HUES64 (cell line): ENCODE measurements at regions not wholly inside any gene's neighbourhood (a gene's known extent, or its start where the extent isn't known, plus 50 kb on each side); places are given as distances from the start of the nearest gene placed in this dataset.

Source experiments
- H3K27ac ChIP-seq: 2 replicates; pipeline ENCODE4 v1.7.0; 2013; ENCODE audit warnings: low read depth, low read length, inconsistent platforms
- H3K27me3 ChIP-seq: 2 replicates; pipeline ENCODE4 v1.6.1; 2013; ENCODE audit warnings: mild to moderate bottlenecking, low read length; ENCODE audit not compliant: insufficient read depth
- H3K36me3 ChIP-seq: 2 replicates; pipeline ENCODE4 v1.6.1; 2013; ENCODE audit warnings: mild to moderate bottlenecking, low read length; ENCODE audit not compliant: insufficient read depth
- H3K4me1 ChIP-seq: 2 replicates; pipeline ENCODE4 v1.6.1; 2013; ENCODE audit warnings: mild to moderate bottlenecking, low read length, moderate library complexity; ENCODE audit not compliant: insufficient read depth
- H3K4me3 ChIP-seq: 2 replicates; pipeline ENCODE4 v1.5.1; 2013; ENCODE audit warnings: mild to moderate bottlenecking, low read length, moderate library complexity
- H3K9ac ChIP-seq: 2 replicates; pipeline ENCODE4 v1.6.1; 2013; ENCODE audit warnings: mild to moderate bottlenecking, low read depth, low read length
- H3K9me3 ChIP-seq: 2 replicates; pipeline ENCODE4 v1.6.1; 2013; ENCODE audit warnings: low read depth, low read length; ENCODE audit not compliant: insufficient read depth
- WGBS: fragments of 150-250, 120-280 bp; methylation state at CpG from one replicate; pipeline ENCODE4 v1.1.7; 2013; ENCODE audit warnings: missing lambda C conversion rate; 5-methylcytosine and 5-hydroxymethylcytosine counted together

DNA sequence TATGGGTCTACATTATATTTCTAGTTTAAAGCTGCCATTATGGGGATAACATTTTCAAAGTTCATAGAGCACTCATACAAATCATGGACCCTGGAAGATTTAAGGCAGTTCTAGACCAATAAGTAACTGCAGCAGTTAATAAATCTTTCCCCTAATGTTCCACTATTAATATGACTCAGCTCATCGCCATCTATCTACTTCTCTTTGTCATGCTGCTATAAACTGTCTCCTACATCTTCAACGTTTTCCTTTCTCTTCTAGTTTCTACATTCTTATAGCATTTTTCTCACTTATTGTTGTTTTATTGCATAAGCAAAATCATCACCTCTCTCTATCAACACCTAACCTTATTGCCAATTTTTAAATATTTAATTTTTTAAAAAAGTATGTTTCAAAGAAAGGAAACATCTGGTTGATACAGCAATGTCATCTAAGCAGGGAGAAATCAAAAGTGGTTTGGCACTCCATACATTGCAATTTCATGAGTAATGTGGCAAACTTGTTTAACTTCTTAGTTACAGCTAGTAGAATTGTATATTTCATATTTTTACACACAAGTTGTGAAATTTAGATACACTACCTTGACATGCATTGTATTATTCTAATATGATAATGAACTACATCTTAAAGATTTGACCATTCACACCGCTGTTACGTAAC is 1500.4 kb upstream of the MIR17HG start:
- 58% methylated on average over 2 of the region's 4 CpGs for WGBS
- H3K9ac ChIP-seq = no peak overlapping the region
- H3K36me3 ChIP-seq = no peaks in the 10 kb centered on the region
- no peak overlapping the region for H3K4me3 ChIP-seq
- no peaks in the 10 kb centered on the region for H3K27me3 ChIP-seq
- no peaks in the 10 kb centered on the region for H3K9me3 ChIP-seq
- H3K4me1 ChIP-seq = no peaks in the 10 kb centered on the region
- H3K27ac ChIP-seq = no peak overlapping the region

DNA sequence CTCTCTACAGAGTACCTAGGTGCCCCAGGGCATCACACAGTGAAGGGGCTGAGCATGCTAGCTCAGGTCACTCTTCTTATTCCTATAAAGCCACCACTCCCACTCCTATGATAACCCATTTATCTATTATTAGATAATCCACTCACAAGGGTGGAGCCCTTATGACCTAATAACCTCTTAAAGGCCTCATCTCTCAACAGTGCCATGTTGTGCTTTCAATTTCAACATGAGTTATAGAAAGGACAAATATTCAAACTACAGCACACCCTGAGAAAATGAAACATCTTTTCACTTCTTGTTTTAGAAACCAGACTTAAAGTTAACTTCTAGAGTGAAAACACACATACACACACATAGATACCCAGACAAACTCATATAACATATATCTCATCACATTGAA is 1494.9 kb upstream of the MIR17HG start:
- no peak overlapping the region for H3K27ac ChIP-seq
- no peak overlapping the region for H3K9ac ChIP-seq
- H3K36me3 ChIP-seq = no peaks in the 10 kb centered on the region
- no peaks in the 10 kb centered on the region for H3K4me1 ChIP-seq
- H3K9me3 ChIP-seq = no peaks in the 10 kb centered on the region
- H3K27me3 ChIP-seq = no peaks in the 10 kb centered on the region
- H3K4me3 ChIP-seq = no peak overlapping the region

DNA sequence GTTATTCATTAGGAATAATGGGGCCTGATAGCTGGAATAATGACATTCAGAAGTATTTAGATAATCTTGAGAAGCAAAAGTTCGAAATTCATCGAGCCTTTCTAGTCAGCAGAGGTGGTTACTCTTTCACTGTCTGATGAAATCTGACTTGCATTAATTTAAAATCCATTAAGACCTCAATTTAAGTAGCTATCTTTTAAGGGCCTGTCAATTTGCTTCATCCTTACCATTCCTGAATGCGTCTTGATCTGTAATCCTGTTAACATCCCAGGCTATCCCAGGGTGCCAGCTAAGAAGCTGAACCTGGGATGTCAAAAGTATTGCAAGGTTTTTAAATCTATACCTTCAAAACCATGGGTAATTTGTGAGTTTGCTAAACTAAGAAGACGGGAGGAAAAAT is 1491.0 kb upstream of the MIR17HG start:
- Histone ChIP-seq H3K9ac (no peak overlapping the region), H3K9me3 (no peaks in the 10 kb centered on the region), H3K27ac (no peak overlapping the region), H3K36me3 (no peaks in the 10 kb centered on the region), H3K27me3 (no peaks in the 10 kb centered on the region), H3K4me1 (no peaks in the 10 kb centered on the region), H3K4me3 (no peak overlapping the region)
- 90% methylated on average over 3 of the region's 4 CpGs for WGBS

DNA sequence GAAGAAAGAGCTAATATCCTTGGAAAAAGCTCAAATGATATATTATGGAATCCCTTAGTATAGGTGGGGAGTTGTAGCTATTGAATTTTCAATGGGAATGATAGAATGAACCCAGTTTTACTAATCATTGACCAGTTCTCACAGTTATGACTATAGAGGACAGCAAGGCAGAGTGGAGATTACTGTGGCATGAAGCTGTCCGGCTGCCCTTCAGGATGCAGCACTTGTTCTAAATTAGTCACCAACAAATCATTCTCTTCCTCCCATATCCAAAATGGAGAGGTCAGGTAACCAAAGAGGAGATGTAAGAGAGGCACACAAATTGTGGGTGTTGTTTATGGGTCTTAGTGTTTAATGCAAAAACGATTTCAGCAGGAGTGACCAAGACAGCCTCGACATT is 1490.0 kb upstream of the MIR17HG start:
- no peak overlapping the region for H3K4me3 ChIP-seq
- 86% methylated on average over 1 of the region's 3 CpGs for WGBS
- no peaks in the 10 kb centered on the region for H3K9me3 ChIP-seq
- no peaks in the 10 kb centered on the region for H3K4me1 ChIP-seq
- no peak overlapping the region for H3K27ac ChIP-seq
- H3K27me3 ChIP-seq = no peaks in the 10 kb centered on the region
- H3K9ac ChIP-seq = no peak overlapping the region
- no peaks in the 10 kb centered on the region for H3K36me3 ChIP-seq

DNA sequence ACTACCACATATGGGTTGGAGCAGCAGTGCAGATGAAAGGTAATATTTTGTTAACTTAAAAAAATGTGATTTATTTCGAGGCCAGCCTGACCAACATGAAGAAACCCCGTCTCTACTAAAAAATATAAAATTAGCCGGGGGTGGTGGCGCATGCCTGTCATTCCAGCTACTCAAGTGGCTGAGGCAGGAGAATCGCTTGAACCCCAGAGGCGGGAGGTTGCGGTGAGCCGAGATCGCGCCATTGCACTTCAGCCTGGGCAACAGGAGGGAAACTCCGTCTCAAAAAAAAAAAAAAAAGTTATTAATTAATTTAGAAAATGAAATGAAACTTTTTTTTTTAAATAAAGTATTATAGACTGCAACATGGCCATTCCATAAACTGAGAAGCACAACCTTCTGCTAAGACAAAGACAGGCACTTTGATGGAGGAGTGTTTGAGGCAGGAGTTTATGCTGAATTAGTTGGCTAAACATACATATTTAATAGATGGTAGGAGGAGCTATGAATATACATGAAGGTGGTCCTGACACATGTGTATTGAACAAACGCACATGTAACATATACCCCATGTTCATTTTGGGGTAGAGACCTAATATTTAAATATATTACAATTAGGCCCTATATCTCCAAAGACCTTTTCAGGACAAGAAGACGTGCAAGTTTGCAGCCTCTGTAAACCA is 1485.3 kb upstream of the MIR17HG start:
- no peaks in the 10 kb centered on the region for H3K27me3 ChIP-seq
- H3K9me3 ChIP-seq = no peaks in the 10 kb centered on the region
- no peak overlapping the region for H3K27ac ChIP-seq
- no peak overlapping the region for H3K4me3 ChIP-seq
- WGBS = 97% methylated on average over 11 of the region's 13 CpGs
- no peak overlapping the region for H3K9ac ChIP-seq
- H3K4me1 ChIP-seq = no peaks in the 10 kb centered on the region
- H3K36me3 ChIP-seq = no peaks in the 10 kb centered on the region

DNA sequence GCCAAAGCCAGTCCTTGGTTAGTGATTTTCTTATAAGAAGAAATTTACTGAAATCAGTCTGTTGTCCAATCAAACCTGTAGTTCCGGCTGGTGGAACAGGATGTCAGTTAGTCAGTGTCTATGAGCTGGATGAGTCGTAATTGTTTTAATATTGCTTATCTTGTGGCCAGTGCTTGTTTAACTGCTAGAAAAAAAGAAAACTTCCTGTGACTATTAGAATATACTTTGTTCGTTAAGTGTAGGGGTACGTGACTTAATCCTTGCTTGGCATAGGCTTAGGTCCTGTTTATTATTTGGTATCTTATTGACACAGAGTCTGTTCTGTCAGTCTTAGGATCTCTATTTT is 1484.8 kb upstream of the MIR17HG start:
- no peak overlapping the region for H3K9ac ChIP-seq
- H3K4me1 ChIP-seq = no peaks in the 10 kb centered on the region
- WGBS = 96% methylated on average over 4 of the region's 4 CpGs
- H3K4me3 ChIP-seq = no peak overlapping the region
- no peaks in the 10 kb centered on the region for H3K36me3 ChIP-seq
- no peaks in the 10 kb centered on the region for H3K27me3 ChIP-seq
- H3K27ac ChIP-seq = no peak overlapping the region
- H3K9me3 ChIP-seq = no peaks in the 10 kb centered on the region

DNA sequence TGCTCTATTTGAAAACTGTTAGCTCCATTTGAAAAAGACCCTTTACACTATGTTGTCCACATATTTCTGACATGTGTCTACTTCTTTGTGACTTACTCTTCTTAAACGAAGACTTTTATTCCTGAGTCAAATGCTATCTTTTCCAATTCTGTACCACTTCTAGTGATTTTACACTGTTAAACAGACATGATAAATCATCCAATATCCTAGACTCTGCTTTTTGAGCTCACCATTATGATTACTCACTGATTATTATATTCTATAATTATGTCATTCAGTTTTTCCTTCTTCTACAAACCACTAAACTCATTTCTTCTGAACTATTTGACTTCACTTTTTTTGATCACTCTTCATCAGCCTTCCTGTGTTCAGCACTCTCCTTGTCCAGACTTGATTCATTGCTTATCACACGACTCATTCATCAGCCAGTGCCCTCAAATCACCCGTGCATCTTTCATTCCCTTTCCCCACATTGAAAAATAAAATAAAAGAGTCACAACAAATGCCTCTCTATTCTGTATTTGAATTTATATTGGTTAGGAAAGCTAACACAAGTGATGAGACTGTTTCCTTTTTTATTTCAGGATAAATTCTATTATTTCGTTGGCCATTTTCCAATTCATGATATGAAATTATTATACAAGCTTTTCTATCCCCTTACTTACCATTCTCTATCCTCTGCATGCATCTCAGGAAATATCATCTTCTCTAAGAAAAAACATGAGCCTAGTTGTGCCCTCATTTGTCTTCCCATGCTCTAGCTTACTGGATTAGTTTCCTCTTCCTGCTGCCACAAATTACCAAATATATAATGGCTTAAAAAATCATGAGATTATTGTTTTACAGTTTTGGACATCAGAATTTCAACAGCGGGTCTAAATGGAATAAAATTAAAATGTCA is 1482.1 kb upstream of the MIR17HG start:
- H3K9ac ChIP-seq = no peak overlapping the region
- WGBS = 89% methylated on average over 5 of the region's 5 CpGs

DNA sequence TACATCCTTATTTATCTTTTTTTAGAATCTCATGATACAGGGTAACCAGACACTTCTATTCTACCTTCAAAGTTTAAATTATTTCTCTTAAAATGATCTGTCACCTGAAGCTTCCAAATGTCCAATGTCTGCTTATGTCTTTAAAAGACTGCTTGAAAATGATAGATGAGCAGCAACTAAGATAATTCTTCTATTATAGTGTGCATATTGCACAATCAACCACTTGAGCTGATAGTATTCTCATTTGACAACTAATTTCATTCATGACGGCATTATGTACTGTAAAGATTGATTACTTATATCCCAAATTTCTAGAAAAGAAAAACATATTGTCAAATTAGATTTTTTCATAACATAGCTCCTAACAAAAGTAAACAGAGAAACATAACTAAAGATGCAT is 1478.2 kb upstream of the MIR17HG start:
- Histone ChIP-seq H3K9me3 (no peaks in the 10 kb centered on the region), H3K27me3 (no peaks in the 10 kb centered on the region), H3K27ac (no peak overlapping the region), H3K9ac (no peak overlapping the region), H3K36me3 (no peaks in the 10 kb centered on the region), H3K4me3 (no peak overlapping the region), H3K4me1 (no peaks in the 10 kb centered on the region)
- no CpG with 5 or more reads among the region's 1 CpG for WGBS

More for the DNA sequence above, 1482.1 kb upstream of the MIR17HG start:
- Histone ChIP-seq H3K36me3 (no peaks in the 10 kb centered on the region), H3K4me1 (no peaks in the 10 kb centered on the region), H3K4me3 (no peak overlapping the region), H3K9me3 (no peaks in the 10 kb centered on the region), H3K27ac (no peak overlapping the region), H3K27me3 (no peaks in the 10 kb centered on the region)

DNA sequence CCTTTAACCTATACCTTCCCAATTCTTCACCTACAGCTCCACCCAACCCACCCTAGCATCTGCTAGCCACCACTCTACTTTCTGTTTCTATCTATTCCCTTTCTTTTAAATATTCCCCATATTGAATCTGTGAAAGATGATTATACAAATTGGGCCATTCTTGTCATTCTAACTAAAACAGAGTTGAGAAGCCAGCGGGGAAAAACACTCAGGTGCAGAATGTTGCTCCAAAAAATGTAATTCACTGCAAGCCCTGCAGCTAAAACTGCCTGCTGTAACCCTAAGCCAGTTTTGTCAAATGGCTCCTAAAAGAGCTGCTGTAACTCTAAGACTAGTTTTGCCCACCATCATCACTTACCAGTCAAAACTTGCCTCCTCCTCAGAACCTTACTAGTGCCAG is 1468.6 kb upstream of the MIR17HG start:
- Histone ChIP-seq H3K36me3 (no peaks in the 10 kb centered on the region), H3K4me3 (no peak overlapping the region), H3K9me3 (no peaks in the 10 kb centered on the region), H3K27me3 (no peaks in the 10 kb centered on the region), H3K27ac (no peak overlapping the region), H3K9ac (no peak overlapping the region), H3K4me1 (no peaks in the 10 kb centered on the region)
- 50% methylated on average over 1 of the region's 1 CpG for WGBS

DNA sequence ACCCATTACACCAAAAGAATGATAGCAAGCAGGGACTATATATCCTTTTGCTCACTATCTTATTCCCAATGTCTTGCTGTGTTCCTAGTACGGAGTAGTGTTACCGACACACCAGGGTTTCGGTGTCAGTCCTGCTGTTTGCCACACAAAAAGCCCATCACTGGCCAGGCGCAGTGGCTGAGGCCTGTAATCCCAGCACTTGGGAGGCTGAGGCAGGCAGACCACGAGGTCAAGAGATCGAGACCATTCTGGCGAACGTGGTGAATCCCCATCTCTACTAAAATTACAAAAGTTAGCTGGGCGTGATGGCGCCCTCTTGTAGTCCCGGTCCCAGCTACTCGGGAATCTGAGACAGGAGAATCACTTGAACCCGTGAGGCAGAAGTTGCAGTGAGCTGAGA is 1467.3 kb upstream of the MIR17HG start:
- H3K9ac ChIP-seq = no peak overlapping the region
- no peaks in the 10 kb centered on the region for H3K27me3 ChIP-seq
- H3K36me3 ChIP-seq = no peaks in the 10 kb centered on the region
- WGBS = 96% methylated on average over 13 of the region's 13 CpGs
- H3K4me3 ChIP-seq = no peak overlapping the region
- no peak overlapping the region for H3K27ac ChIP-seq
- no peaks in the 10 kb centered on the region for H3K9me3 ChIP-seq
- no peaks in the 10 kb centered on the region for H3K4me1 ChIP-seq

DNA sequence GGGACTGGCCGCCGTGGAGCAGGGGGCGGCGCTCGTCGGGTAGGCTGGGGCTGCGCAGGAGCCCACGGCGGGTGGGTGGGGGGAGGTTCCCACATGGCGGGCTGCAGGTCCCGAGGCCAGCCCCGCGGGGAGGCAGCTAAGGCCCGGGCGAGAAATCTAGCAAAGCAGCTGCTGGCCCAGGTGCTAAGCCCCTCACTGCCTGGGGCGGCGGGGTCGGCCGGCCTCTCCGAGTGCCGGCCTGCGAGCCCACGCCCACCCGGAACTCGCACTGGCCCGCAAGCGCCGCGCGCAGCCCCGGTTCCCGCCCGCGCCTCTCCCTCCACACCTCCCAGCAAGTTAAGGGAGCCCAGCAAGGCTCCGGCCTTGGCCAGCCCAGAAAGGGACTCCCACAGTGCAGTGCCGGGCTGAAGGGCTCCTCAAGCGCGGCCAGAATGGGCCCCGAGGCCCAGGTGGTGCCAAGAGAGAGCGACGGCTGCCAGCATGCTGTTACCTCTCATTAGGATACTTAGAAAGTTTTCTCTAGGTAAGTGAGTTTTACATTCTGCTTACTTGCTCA is 1463.5 kb upstream of the MIR17HG start:
- Histone ChIP-seq H3K36me3 (no peaks in the 10 kb centered on the region), H3K9me3 (no peaks in the 10 kb centered on the region), H3K27ac (no peak overlapping the region), H3K4me1 (no peaks in the 10 kb centered on the region), H3K27me3 (no peaks in the 10 kb centered on the region), H3K9ac (no peak overlapping the region), H3K4me3 (no peak overlapping the region)
- WGBS = 95% methylated on average over 39 of the region's 41 CpGs
